ENCODE measurements at regions not wholly inside any gene's neighbourhood (a gene's known extent, or its start where the extent isn't known, plus 50 kb on each side); places are given as distances from the start of the nearest gene placed in this dataset.

DNA sequence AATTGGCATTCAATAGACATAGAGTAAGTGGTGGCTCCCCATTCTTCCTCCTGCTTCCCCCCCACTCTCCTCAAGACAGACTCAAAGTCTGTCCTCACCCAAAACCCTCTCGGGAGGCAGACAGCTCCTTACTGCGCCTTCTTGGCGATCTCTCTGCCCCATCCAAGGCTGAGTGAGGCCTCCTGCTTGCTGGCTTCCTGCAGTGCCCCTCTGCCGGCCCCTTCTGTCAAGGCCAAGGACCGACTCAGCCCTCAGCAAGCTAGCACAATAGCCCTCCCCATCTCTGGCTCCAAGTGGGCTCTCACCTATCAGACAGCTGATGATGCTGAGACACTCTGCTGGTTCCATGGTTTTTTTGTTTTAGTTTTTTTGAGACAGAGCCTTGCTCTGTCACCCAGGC lies 62.5 kb upstream of the DLK1 start:
- H3K27ac ChIP-seq, result peak overlapping the region in 1 of 12 donors; percentile 63
- H3K36me3 ChIP-seq, result no peaks in the 10 kb centered on the region
- peaks cover 0 to 17% (median 0%) of the 10 kb centered on the region in 12 donors for H3K4me1 ChIP-seq
- no peak overlapping the region for H3K4me3 ChIP-seq
- peaks cover 0 to 53% (median 4%) of the 10 kb centered on the region in 9 donors for H3K27me3 ChIP-seq
- no peak for TF ChIP-seq POLR2A (IDR thresholded peaks at IDR 0.05)
- TF ChIP-seq, protein P1, sequence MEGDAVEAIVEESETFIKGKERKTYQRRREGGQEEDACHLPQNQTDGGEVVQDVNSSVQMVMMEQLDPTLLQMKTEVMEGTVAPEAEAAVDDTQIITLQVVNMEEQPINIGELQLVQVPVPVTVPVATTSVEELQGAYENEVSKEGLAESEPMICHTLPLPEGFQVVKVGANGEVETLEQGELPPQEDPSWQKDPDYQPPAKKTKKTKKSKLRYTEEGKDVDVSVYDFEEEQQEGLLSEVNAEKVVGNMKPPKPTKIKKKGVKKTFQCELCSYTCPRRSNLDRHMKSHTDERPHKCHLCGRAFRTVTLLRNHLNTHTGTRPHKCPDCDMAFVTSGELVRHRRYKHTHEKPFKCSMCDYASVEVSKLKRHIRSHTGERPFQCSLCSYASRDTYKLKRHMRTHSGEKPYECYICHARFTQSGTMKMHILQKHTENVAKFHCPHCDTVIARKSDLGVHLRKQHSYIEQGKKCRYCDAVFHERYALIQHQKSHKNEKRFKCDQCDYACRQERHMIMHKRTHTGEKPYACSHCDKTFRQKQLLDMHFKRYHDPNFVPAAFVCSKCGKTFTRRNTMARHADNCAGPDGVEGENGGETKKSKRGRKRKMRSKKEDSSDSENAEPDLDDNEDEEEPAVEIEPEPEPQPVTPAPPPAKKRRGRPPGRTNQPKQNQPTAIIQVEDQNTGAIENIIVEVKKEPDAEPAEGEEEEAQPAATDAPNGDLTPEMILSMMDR (IDR thresholded peaks at IDR 0.05), result no peak
- ATAC-seq (no peak), DNase-seq (peak in 1 of 5 donors; percentile 26)
- WGBS, 4 donors, result 50 to 76% (median 65%) methylated on average over 5 of the region's 5 CpGs
- no peaks in the 10 kb centered on the region for H3K9me3 ChIP-seq
- intact Hi-C loops (cut with DNase I), result loop anchor here in 6 of 10 donors (5.0 to 10.0 kb wide), 5 partner anchors 61 to 968 kb away; partner anchors contain the start of gene DLK1 (in 1 of the 6)

DNA sequence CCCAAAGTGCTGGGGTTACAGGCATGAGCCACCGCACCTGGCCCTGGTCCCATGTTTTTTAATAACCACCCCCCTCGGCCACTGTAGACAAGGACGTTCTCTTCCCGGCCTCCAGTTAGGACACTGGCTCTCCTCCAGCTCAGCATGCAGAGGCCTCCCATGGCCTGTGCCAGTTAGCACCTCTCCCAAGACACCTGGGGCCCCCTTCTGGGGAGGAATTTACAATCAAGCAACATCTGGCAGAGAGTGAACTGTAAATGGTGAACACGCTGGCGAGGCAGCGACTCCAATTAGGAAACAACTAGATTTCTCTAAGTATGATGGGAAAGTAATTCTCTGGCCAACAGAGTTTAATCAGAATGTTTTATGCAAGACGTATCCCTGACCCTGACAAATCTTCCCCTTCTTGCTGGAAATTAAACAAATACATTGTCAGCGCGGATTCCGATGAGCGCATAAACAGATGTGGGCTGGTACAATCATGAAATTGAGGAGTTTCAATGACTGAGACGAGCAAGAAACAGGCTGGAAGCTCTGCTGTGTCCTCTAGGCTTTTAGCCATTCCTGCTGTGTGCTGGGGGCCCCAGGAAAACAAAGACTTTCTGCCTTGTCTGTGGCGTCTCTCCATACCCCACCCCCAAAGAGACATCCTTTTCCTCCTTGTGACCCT lies 61.7 kb upstream of the DLK1 start:
- Histone ChIP-seq H3K27me3 (peaks cover 0 to 60% (median 4%) of the 10 kb centered on the region in 9 donors), H3K9me3 (no peaks in the 10 kb centered on the region), H3K4me1 (peaks cover 0 to 21% (median under 1%) of the 10 kb centered on the region in 12 donors), H3K27ac (peak overlapping the region in 2 of 12 donors; percentile 24 to 63), H3K36me3 (no peaks in the 10 kb centered on the region), H3K4me3 (no peak overlapping the region)
- ATAC-seq, result peak in 2 of 4 donors; percentile 39 to 42
- peak in 1 of 5 donors; percentile 65 for DNase-seq
- WGBS, 4 donors, result 39 to 52% (median 47%) methylated on average over 14 of the region's 14 CpGs
- no peak for TF ChIP-seq POLR2A (IDR thresholded peaks at IDR 0.05)
- TF ChIP-seq, protein P1 (IDR thresholded peaks at IDR 0.05), result no peak
- intact Hi-C loops (cut with DNase I), result loop anchor here in 7 of 10 donors (5.0 to 10.0 kb wide), 5 partner anchors 60 to 967 kb away; partner anchors contain the start of gene DLK1 (in 1 of the 7)

DNA sequence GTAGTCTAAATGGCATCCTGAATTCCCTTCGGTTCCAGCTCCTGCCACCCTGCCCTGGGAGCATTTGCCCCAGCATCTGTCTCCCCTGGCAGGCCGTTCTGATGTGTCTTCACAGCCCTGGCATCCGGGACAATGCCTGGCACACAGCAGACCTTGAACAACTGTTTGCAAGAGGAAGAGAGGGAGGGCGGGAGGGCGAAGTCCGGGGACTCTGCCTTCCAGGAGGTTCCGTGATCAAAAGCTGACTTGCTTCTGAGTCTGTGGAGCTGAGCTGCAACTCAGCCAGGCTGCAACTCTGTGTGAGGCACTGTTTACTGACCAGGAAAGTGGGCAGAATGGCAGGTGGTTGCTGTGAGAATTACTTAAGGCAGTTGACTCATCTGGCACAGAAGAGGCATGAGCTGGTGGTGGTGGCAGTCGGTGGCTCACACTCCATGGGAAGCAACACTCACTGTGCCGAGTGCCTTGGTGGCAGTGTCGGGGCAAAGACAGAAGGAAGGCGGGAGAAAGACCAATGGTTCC lies 61.1 kb upstream of the DLK1 start:
- TF ChIP-seq POLR2A (IDR thresholded peaks at IDR 0.05), result no peak
- TF ChIP-seq, protein P1 (IDR thresholded peaks at IDR 0.05), result no peak
- intact Hi-C loops (cut with DNase I), result loop anchor here in 5 of 10 donors (5.0 to 10.0 kb wide), 3 partner anchors 59 to 962 kb away; partner anchors contain the start of gene DLK1 (in 1 of the 5)
- H3K36me3 ChIP-seq, result no peaks in the 10 kb centered on the region
- H3K4me1 ChIP-seq, result peaks cover 0 to 21% (median 1%) of the 10 kb centered on the region in 12 donors
- WGBS, 4 donors, result 61 to 76% (median 64%) methylated on average over 11 of the region's 11 CpGs
- peak in 1 of 5 donors; percentile 25 for DNase-seq
- peak in 1 of 4 donors; percentile 8 for ATAC-seq
- no peaks in the 10 kb centered on the region for H3K9me3 ChIP-seq
- no peak overlapping the region for H3K4me3 ChIP-seq
- H3K27me3 ChIP-seq, result peaks cover 0 to 65% (median 4%) of the 10 kb centered on the region in 9 donors
- peak overlapping the region in 1 of 12 donors; percentile 63 for H3K27ac ChIP-seq

DNA sequence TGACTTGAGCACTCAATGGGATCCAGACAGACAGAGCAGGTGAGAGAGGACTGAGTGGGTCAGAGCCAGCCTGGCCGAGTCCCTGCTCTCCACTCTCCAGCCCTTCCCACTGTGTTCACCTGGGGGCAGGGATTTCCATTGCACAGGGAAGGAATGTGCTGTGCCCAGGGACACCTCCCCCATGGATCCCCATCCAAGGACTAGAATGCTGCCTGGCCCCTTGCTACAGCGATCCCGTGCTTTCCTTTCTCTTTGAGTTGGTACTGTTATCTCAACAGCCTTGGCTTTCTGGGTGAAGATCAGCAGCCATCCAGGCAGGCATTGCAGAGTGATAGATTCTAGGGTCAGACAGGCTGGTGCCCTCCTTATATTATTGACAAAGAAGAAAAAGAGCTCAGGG lies 60.3 kb upstream of the DLK1 start:
- peak in 1 of 5 donors; percentile 17 for DNase-seq
- WGBS, 4 donors, result 48 to 79% (median 75%) methylated on average over 3 of the region's 3 CpGs
- ATAC-seq, result no peak
- Histone ChIP-seq H3K36me3 (no peaks in the 10 kb centered on the region), H3K4me3 (no peak overlapping the region), H3K27ac (no peak overlapping the region), H3K9me3 (no peaks in the 10 kb centered on the region), H3K4me1 (peaks cover 0 to 21% (median 1%) of the 10 kb centered on the region in 12 donors), H3K27me3 (peaks cover 0 to 73% (median 4%) of the 10 kb centered on the region in 9 donors)
- intact Hi-C loops (cut with DNase I), result loop anchor here in 5 of 10 donors (5.0 to 10.0 kb wide), 3 partner anchors 58 to 961 kb away; partner anchors contain the start of gene DLK1 (in 1 of the 5)
- TF ChIP-seq, protein P1 (IDR thresholded peaks at IDR 0.05), result no peak
- TF ChIP-seq POLR2A (IDR thresholded peaks at IDR 0.05), result no peak
